LNCaP clone FGC (cell line): ENCODE measurements at regions not wholly inside any gene's neighbourhood (a gene's known extent, or its start where the extent isn't known, plus 50 kb on each side); places are given as distances from the start of the nearest gene placed in this dataset.

Experiments used
- DNase-seq: peaks from one replicate; pipeline ENCODE4 v3.0.0-alpha.2; 2011; ENCODE audit warnings: low read depth
- H3K4me3 ChIP-seq: 2 replicates; pipeline ENCODE4 v1.5.1; 2011; ENCODE audit warnings: mild to moderate bottlenecking, low read depth, low read length, control low read depth
- CTCF ChIP-seq: IDR thresholded peaks from 2 replicates; pipeline ENCODE4 v1.5.1; 2012; ENCODE audit warnings: mild to moderate bottlenecking; ENCODE audit not compliant: control insufficient read depth, insufficient read depth; ENCODE audit errors: extremely low read depth

GRCh38 chr13:73792796-73793195, 341.4 kb downstream of the KLF12 start:
- TF ChIP-seq CTCF = no peak
- no peak overlapping the region for H3K4me3 ChIP-seq
- no peak for DNase-seq

GRCh38 chr13:73782450-73783449, 351.5 kb downstream of the KLF12 start:
- no peak overlapping the region for H3K4me3 ChIP-seq
- no peak for DNase-seq
- TF ChIP-seq CTCF = no peak

- TF ChIP-seq CTCF = no peak
- H3K4me3 ChIP-seq = no peak overlapping the region
Observed at GRCh38 chr13:73781384-73781783, 352.8 kb downstream of the KLF12 start.

GRCh38 chr13:73779881-73780280, 354.3 kb downstream of the KLF12 start:
- TF ChIP-seq CTCF = no peak
- DNase-seq = no peak
- no peak overlapping the region for H3K4me3 ChIP-seq

More at GRCh38 chr13:73781384-73781783, 352.8 kb downstream of the KLF12 start:
- no peak for DNase-seq

GRCh38 chr13:73778242-73778864, 355.9 kb downstream of the KLF12 start:
- no peak for TF ChIP-seq CTCF
- no peak overlapping the region for H3K4me3 ChIP-seq
- DNase-seq = no peak

- H3K4me3 ChIP-seq = no peak overlapping the region
- no peak for TF ChIP-seq CTCF
Observed at GRCh38 chr13:73777134-73777533, 357.1 kb downstream of the KLF12 start.

More at GRCh38 chr13:73777134-73777533, 357.1 kb downstream of the KLF12 start:
- no peak for DNase-seq
